ENCODE measurements at regions not wholly inside any gene's neighbourhood (a gene's known extent, or its start where the extent isn't known, plus 50 kb on each side); places are given as distances from the start of the nearest gene placed in this dataset.
"Not testable (repeated sequence)": the region's sequence is repeated elsewhere in the genome, so short reads cannot be mapped to it uniquely, and the experiment has no call there.

- Mint-ChIP-seq H3K4me1 (ENCODE audit: low read depth, unreplicated experiment) (no peaks in the 10 kb centered on the region), H3K27me3 (ENCODE audit: unreplicated experiment) (peaks cover 6% of the 10 kb centered on the region), H3K27ac (ENCODE audit: unreplicated experiment) (no peak overlapping the region), H3K4me3 (ENCODE audit: unreplicated experiment) (no peak overlapping the region), H3K9me3 (ENCODE audit: unreplicated experiment) (peaks cover 7% of the 10 kb centered on the region), H3K36me3 (ENCODE audit: unreplicated experiment) (peaks cover 10% of the 10 kb centered on the region)
- no peak for DNase-seq
- no peak for TF ChIP-seq CTCF (IDR thresholded peaks at IDR 0.05; ENCODE audit: partially characterized antibody, unreplicated experiment)
Measured at GRCh38 chr6:144920391-144920961, 635.3 kb downstream of the UTRN start.

- Mint-ChIP-seq H3K36me3 (ENCODE audit: unreplicated experiment) (peaks cover 10% of the 10 kb centered on the region), H3K4me3 (ENCODE audit: unreplicated experiment) (no peak overlapping the region), H3K27ac (ENCODE audit: unreplicated experiment) (no peak overlapping the region), H3K9me3 (ENCODE audit: unreplicated experiment) (peaks cover 7% of the 10 kb centered on the region), H3K4me1 (ENCODE audit: low read depth, unreplicated experiment) (no peaks in the 10 kb centered on the region), H3K27me3 (ENCODE audit: unreplicated experiment) (peaks cover 6% of the 10 kb centered on the region)
- no peak for TF ChIP-seq CTCF (IDR thresholded peaks at IDR 0.05; ENCODE audit: partially characterized antibody, unreplicated experiment)
- no peak for DNase-seq
Measured at GRCh38 chr6:144921206-144921975, 636.3 kb downstream of the UTRN start.

- H3K4me1 Mint-ChIP-seq (ENCODE audit: low read depth, unreplicated experiment): no peaks in the 10 kb centered on the region
- peaks cover 6% of the 10 kb centered on the region for H3K27me3 Mint-ChIP-seq (ENCODE audit: unreplicated experiment)
- H3K4me3 Mint-ChIP-seq (ENCODE audit: unreplicated experiment): no peak overlapping the region
- H3K36me3 Mint-ChIP-seq (ENCODE audit: unreplicated experiment): peaks cover 10% of the 10 kb centered on the region
- DNase-seq: no peak
- TF ChIP-seq CTCF (IDR thresholded peaks at IDR 0.05; ENCODE audit: partially characterized antibody, unreplicated experiment): no peak
- H3K9me3 Mint-ChIP-seq (ENCODE audit: unreplicated experiment): peaks cover 7% of the 10 kb centered on the region
- H3K27ac Mint-ChIP-seq (ENCODE audit: unreplicated experiment): no peak overlapping the region
Measured at GRCh38 chr6:144922120-144922722, 637.1 kb downstream of the UTRN start.

GRCh38 chr6:144922771-144923490 lies 637.8 kb downstream of the UTRN start:
- not testable (repeated sequence) for H3K27me3 Mint-ChIP-seq (ENCODE audit: unreplicated experiment); H3K9me3 Mint-ChIP-seq (ENCODE audit: unreplicated experiment); H3K36me3 Mint-ChIP-seq (ENCODE audit: unreplicated experiment); H3K27ac Mint-ChIP-seq (ENCODE audit: unreplicated experiment); H3K4me3 Mint-ChIP-seq (ENCODE audit: unreplicated experiment); H3K4me1 Mint-ChIP-seq (ENCODE audit: low read depth, unreplicated experiment); DNase-seq

GRCh38 chr6:144923491-144923787 lies 638.3 kb downstream of the UTRN start:
- H3K36me3 Mint-ChIP-seq (ENCODE audit: unreplicated experiment); H3K9me3 Mint-ChIP-seq (ENCODE audit: unreplicated experiment); H3K4me1 Mint-ChIP-seq (ENCODE audit: low read depth, unreplicated experiment); H3K27me3 Mint-ChIP-seq (ENCODE audit: unreplicated experiment); H3K27ac Mint-ChIP-seq (ENCODE audit: unreplicated experiment); DNase-seq; H3K4me3 Mint-ChIP-seq (ENCODE audit: unreplicated experiment): not testable (repeated sequence)
